PC-3 (cell line): ENCODE measurements at regions not wholly inside any gene's neighbourhood (a gene's known extent, or its start where the extent isn't known, plus 50 kb on each side); places are given as distances from the start of the nearest gene placed in this dataset.

Experiments used
- ATAC-seq: fragments of 200-7000 bp; cut with Tn5 transposase; 2 replicates; pipeline ENCODE4 v1.9.1; 2020; ENCODE audit warnings: mild to moderate bottlenecking, moderate library complexity
- BruUV-seq: library from RNA; stranded (reverse); fragments of 400-500 nt; replicated peaks from 2 replicates; lab custom pipeline; 2021; lab: Mats Ljungman, UMichigan
- CTCF ChIA-PET: fragments of 300-600 bp; sonication (Branson Sonifier 250); formaldehyde crosslinking; loops from one replicate; lab custom pipeline; 2022; ENCODE audit warnings: antibody characterized with exemption; lab: Charles Lee
- POLR2A ChIA-PET: fragments of 300-600 bp; sonication (Branson Sonifier 250); formaldehyde crosslinking; loops from one replicate; lab custom pipeline; 2022; ENCODE audit warnings: antibody characterized with exemption; ENCODE audit not compliant: unreplicated experiment; lab: Charles Lee
- DNase-seq: peaks from one replicate; pipeline ENCODE4 v3.0.0-alpha.2; 2015
- H2AFZ ChIP-seq: fragments of 300-600 bp; sonication (generic); 2 replicates; pipeline ENCODE4 v1.6.0; 2016; ENCODE audit warnings: antibody characterized with exemption, low read length
- H3F3A ChIP-seq: fragments of 300-600 bp; sonication (generic); one replicate; pipeline ENCODE4 v1.6.0; 2017; ENCODE audit warnings: antibody characterized with exemption, low read length, control low read depth, mild to moderate bottlenecking; ENCODE audit not compliant: unreplicated experiment
- H3K27ac ChIP-seq: fragments of 300-600 bp; sonication (generic); 2 replicates; pipeline ENCODE4 v1.5.1; 2016; ENCODE audit warnings: mild to moderate bottlenecking, low read length
- H3K27me3 ChIP-seq: fragments of 300-600 bp; sonication (generic); 2 replicates; pipeline ENCODE4 v1.6.1; 2016; ENCODE audit warnings: low read length, mixed read lengths
- H3K36me3 ChIP-seq: fragments of 300-600 bp; sonication (generic); 2 replicates; pipeline ENCODE4 v1.6.1; 2016; ENCODE audit warnings: low read depth, mixed run types, low read length, mixed read lengths
- H3K4me1 ChIP-seq: fragments of 300-600 bp; sonication (generic); 2 replicates; pipeline ENCODE4 v1.5.1; 2016; ENCODE audit warnings: low read length; ENCODE audit not compliant: insufficient read depth
- H3K4me2 ChIP-seq: fragments of 300-600 bp; sonication (generic); 2 replicates; pipeline ENCODE4 v1.6.0; 2016; ENCODE audit warnings: low read length
- H3K4me3 ChIP-seq: fragments of 300-600 bp; sonication (generic); 2 replicates; pipeline ENCODE4 v1.5.1; 2016; ENCODE audit warnings: mild to moderate bottlenecking, low read length, mixed read lengths
- H3K79me2 ChIP-seq: fragments of 300-600 bp; sonication (generic); 2 replicates; pipeline ENCODE4 v1.6.1; 2017; ENCODE audit warnings: low read length, mixed read lengths
- H3K9ac ChIP-seq: fragments of 300-600 bp; sonication (generic); 2 replicates; pipeline ENCODE4 v1.6.0; 2016; ENCODE audit warnings: mild to moderate bottlenecking, low read length
- H3K9me2 ChIP-seq: fragments of 300-600 bp; sonication (generic); replicated peaks from 2 replicates; pipeline ENCODE4 v1.6.1; 2016; ENCODE audit warnings: mixed run types, low read length, mixed read lengths
- H3K9me3 ChIP-seq: fragments of 300-600 bp; sonication (generic); 2 replicates; pipeline ENCODE4 v1.6.1; 2016; ENCODE audit warnings: low read length, mixed read lengths
- H4K20me1 ChIP-seq: fragments of 300-600 bp; sonication (generic); 2 replicates; pipeline ENCODE4 v1.6.1; 2016; ENCODE audit warnings: low read length, mixed read lengths
- EZH2 ChIP-seq: fragments of 300-600 bp; sonication (generic); IDR thresholded peaks from one replicate; pipeline ENCODE4 v1.6.1; 2017; ENCODE audit warnings: antibody characterized with exemption, mild to moderate bottlenecking, low read length; ENCODE audit not compliant: unreplicated experiment
- EZH2phosphoT487 ChIP-seq: fragments of 300-600 bp; sonication (generic); IDR thresholded peaks from 2 replicates; pipeline ENCODE4 v1.6.1; 2018; ENCODE audit warnings: mild to moderate bottlenecking, antibody characterized with exemption, low read length, borderline replicate concordance
- intact Hi-C: fragments of 100-400 bp; cut with micrococcal nuclease; formaldehyde crosslinking; loops from 2 replicates; pipeline ENCODE4 v1.9.0; 2023
- TF ChIP-seq, protein P1 (sequence below): fragments of 300-600 bp; sonication (generic); conservative IDR thresholded peaks from 2 replicates; pipeline ENCODE4 v1.5.1; 2017; ENCODE audit warnings: antibody characterized with exemption, low read depth, mild to moderate bottlenecking, low read length

DNA sequence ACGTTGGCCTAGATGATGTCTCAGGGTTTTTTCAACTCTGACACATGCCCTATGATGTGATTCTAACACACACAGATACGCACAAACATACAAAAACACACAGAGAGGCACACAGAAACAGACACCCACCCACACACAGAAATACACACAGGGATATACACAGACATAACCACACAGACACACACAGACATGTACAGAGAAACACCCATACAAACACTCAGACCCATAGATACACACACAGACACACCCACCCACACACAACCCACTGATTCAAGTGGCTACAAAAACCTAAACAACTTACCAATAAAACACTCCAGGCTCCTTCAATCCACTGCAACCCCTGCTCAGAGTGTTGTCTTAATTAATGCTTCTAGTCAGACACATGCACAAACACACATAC, 244.6 kb upstream of the CCL2 start:
- ChIA-PET CTCF (no interaction called here), POLR2A (no interaction called here)
- H3K27ac ChIP-seq = no peak overlapping the region
- H3K9me3 ChIP-seq = no peaks in the 10 kb centered on the region
- no peak overlapping the region for H3K9ac ChIP-seq
- no peaks in the 10 kb centered on the region for H4K20me1 ChIP-seq
- H3F3A ChIP-seq = no peaks in the 10 kb centered on the region
- H3K4me1 ChIP-seq = no peaks in the 10 kb centered on the region
- no peaks in the 10 kb centered on the region for H3K27me3 ChIP-seq
- no peak overlapping the region for H2AFZ ChIP-seq
- H3K9me2 ChIP-seq = no peaks in the 10 kb centered on the region
- intact Hi-C loops = no loop called here
- BruUV-seq = no TSS peak
- H3K36me3 ChIP-seq = no peaks in the 10 kb centered on the region
- ATAC-seq (no peak), DNase-seq (no peak)
- no peak overlapping the region for H3K4me2 ChIP-seq
- H3K4me3 ChIP-seq = no peak overlapping the region
- TF ChIP-seq EZH2phosphoT487 = no peak
- TF ChIP-seq, protein P1, sequence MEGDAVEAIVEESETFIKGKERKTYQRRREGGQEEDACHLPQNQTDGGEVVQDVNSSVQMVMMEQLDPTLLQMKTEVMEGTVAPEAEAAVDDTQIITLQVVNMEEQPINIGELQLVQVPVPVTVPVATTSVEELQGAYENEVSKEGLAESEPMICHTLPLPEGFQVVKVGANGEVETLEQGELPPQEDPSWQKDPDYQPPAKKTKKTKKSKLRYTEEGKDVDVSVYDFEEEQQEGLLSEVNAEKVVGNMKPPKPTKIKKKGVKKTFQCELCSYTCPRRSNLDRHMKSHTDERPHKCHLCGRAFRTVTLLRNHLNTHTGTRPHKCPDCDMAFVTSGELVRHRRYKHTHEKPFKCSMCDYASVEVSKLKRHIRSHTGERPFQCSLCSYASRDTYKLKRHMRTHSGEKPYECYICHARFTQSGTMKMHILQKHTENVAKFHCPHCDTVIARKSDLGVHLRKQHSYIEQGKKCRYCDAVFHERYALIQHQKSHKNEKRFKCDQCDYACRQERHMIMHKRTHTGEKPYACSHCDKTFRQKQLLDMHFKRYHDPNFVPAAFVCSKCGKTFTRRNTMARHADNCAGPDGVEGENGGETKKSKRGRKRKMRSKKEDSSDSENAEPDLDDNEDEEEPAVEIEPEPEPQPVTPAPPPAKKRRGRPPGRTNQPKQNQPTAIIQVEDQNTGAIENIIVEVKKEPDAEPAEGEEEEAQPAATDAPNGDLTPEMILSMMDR = no peak
- no peak for TF ChIP-seq EZH2
- no peaks in the 10 kb centered on the region for H3K79me2 ChIP-seq

DNA sequence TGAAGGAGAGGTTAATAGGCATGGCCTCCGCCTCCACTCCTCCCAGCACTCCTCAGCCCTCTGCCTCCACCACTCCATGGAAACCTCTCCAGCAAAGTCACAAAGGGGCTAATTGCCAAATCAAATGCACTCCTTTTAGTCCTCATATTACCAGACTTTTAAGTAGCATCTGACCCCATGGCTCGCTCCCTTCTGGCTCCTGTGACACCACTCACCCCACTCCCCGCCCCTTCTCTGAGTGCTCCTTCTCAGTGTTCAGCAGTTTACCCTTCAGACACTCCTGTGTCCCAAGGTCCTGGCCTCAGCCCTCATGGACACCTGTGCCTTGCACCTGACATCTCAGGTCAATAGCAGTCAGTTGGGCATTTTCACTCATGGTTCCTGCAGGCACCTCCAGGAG, 243.5 kb upstream of the CCL2 start:
- Histone ChIP-seq H3K79me2 (no peaks in the 10 kb centered on the region), H3K36me3 (no peaks in the 10 kb centered on the region), H3K4me1 (no peaks in the 10 kb centered on the region), H3F3A (no peaks in the 10 kb centered on the region), H2AFZ (no peak overlapping the region), H3K9me3 (no peaks in the 10 kb centered on the region), H3K9ac (no peak overlapping the region), H3K9me2 (no peaks in the 10 kb centered on the region), H3K4me3 (no peak overlapping the region), H3K27me3 (no peaks in the 10 kb centered on the region), H3K27ac (no peak overlapping the region), H4K20me1 (no peaks in the 10 kb centered on the region), H3K4me2 (no peak overlapping the region)
- intact Hi-C loops = no loop called here
- POLR2A ChIA-PET = no interaction called here
- ATAC-seq (no peak), DNase-seq (no peak)
- no peak for TF ChIP-seq EZH2phosphoT487
- TF ChIP-seq EZH2 = no peak
- TF ChIP-seq, protein P1 = no peak
- BruUV-seq = no TSS peak
- CTCF ChIA-PET = no interaction called here

DNA sequence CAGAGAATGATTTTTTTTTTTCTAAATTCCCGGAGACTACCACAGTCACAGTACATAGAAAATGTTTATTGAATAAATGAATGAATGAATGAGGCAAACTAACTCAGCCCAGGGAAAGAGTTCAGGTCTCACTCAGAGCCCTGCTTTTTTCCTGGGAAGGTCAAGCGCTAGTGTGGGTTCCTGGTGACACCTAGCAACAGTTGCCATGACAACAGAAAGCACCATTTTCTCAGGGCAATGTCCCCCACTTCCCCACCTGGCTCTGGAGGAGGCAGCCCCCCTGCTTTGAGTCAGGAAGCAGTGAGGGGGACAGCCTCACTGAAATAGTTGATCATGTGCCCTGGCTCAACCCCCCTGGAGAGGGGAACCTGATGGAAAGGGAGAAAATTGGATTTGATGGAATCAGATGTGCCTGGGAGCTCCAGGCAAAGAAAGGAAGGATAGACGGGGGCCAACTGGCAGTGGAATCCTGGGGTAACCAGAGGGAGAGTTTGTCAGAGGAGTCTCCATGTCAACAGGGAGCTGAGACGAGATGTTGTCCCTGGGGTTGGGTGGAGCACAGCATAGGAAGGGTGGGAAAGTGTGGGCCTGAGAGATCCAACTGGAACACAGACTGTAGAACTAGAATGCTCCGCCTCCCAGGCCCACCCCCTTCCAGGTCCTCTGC, 242.2 kb upstream of the CCL2 start:
- ATAC-seq = no peak
- POLR2A ChIA-PET = no interaction called here

More for the DNA sequence above, 242.2 kb upstream of the CCL2 start:
- Histone ChIP-seq H3K4me3 (no peak overlapping the region), H3F3A (no peaks in the 10 kb centered on the region), H3K9me3 (no peaks in the 10 kb centered on the region), H3K9me2 (no peaks in the 10 kb centered on the region), H2AFZ (no peak overlapping the region), H3K36me3 (no peaks in the 10 kb centered on the region), H3K27me3 (no peaks in the 10 kb centered on the region), H3K79me2 (no peaks in the 10 kb centered on the region), H3K4me1 (no peaks in the 10 kb centered on the region), H4K20me1 (no peaks in the 10 kb centered on the region), H3K27ac (no peak overlapping the region), H3K4me2 (no peak overlapping the region), H3K9ac (no peak overlapping the region)
- CTCF ChIA-PET = no interaction called here
- no TSS peak for BruUV-seq
- intact Hi-C loops = no loop called here
- TF ChIP-seq EZH2 (no peak), EZH2phosphoT487 (no peak)
- TF ChIP-seq, protein P1 = no peak
- no peak for DNase-seq
